ENCODE measurements at regions not wholly inside any gene's neighbourhood (a gene's known extent, or its start where the extent isn't known, plus 50 kb on each side); places are given as distances from the start of the nearest gene placed in this dataset.

- DNase-seq (ENCODE audit: low read depth), result no peak
Measured at GRCh38 chr18:78742218-78742745, 237.3 kb upstream of the SALL3 start.

GRCh38 chr18:78743078-78743477 lies 236.5 kb upstream of the SALL3 start:
- DNase-seq (ENCODE audit: low read depth), result no peak

GRCh38 chr18:78751664-78752063 lies 228.0 kb upstream of the SALL3 start:
- DNase-seq (ENCODE audit: low read depth), result no peak

- no peak for DNase-seq (ENCODE audit: low read depth)
Measured at GRCh38 chr18:78753240-78753639, 226.4 kb upstream of the SALL3 start.

- DNase-seq (ENCODE audit: low read depth), result no peak
Measured at GRCh38 chr18:78754311-78755043, 225.1 kb upstream of the SALL3 start.

- no peak for DNase-seq (ENCODE audit: low read depth)
Measured at GRCh38 chr18:78757014-78757413, 222.6 kb upstream of the SALL3 start.

- DNase-seq (ENCODE audit: low read depth), result no peak
Measured at GRCh38 chr18:78758496-78758895, 221.1 kb upstream of the SALL3 start.

- no peak for DNase-seq (ENCODE audit: low read depth)
Measured at GRCh38 chr18:78762753-78763152, 216.9 kb upstream of the SALL3 start.

- DNase-seq (ENCODE audit: low read depth), result no peak
Measured at GRCh38 chr18:78764544-78764943, 215.1 kb upstream of the SALL3 start.

- DNase-seq (ENCODE audit: low read depth), result no peak
Measured at GRCh38 chr18:78765142-78765541, 214.5 kb upstream of the SALL3 start.

GRCh38 chr18:78765637-78766281 lies 213.9 kb upstream of the SALL3 start:
- no peak for DNase-seq (ENCODE audit: low read depth)

GRCh38 chr18:78766651-78767533 lies 212.7 kb upstream of the SALL3 start:
- no peak for DNase-seq (ENCODE audit: low read depth)

- no peak for DNase-seq (ENCODE audit: low read depth)
Measured at GRCh38 chr18:78767648-78768071, 212.0 kb upstream of the SALL3 start.

GRCh38 chr18:78768221-78768620 lies 211.4 kb upstream of the SALL3 start:
- no peak for DNase-seq (ENCODE audit: low read depth)

GRCh38 chr18:78768656-78769501 lies 210.7 kb upstream of the SALL3 start:
- no peak for DNase-seq (ENCODE audit: low read depth)

GRCh38 chr18:78769502-78770105 lies 210.0 kb upstream of the SALL3 start:
- no peak for DNase-seq (ENCODE audit: low read depth)

GRCh38 chr18:78770139-78770822 lies 209.3 kb upstream of the SALL3 start:
- DNase-seq (ENCODE audit: low read depth), result no peak

GRCh38 chr18:78770823-78771139 lies 208.8 kb upstream of the SALL3 start:
- no peak for DNase-seq (ENCODE audit: low read depth)

GRCh38 chr18:78771496-78772359 lies 207.9 kb upstream of the SALL3 start:
- DNase-seq (ENCODE audit: low read depth), result no peak
